ENCODE measurements at regions not wholly inside any gene's neighbourhood (a gene's known extent, or its start where the extent isn't known, plus 50 kb on each side); places are given as distances from the start of the nearest gene placed in this dataset.
"Not testable (repeated sequence)": the region's sequence is repeated elsewhere in the genome, so short reads cannot be mapped to it uniquely, and the experiment has no call there.

- no peak for ATAC-seq
- TF ChIP-seq TOX (CRISPR knock-in tag; IDR thresholded peaks at IDR 0.05; ENCODE audit: borderline replicate concordance) (no peak), BACH2 (CRISPR knock-in tag; IDR thresholded peaks at IDR 0.05; ENCODE audit: borderline replicate concordance) (no peak), ZNF8 (CRISPR knock-in tag; IDR thresholded peaks at IDR 0.05) (no peak), PATZ1 (CRISPR knock-in tag; IDR thresholded peaks at IDR 0.05; ENCODE audit: borderline replicate concordance) (no peak), ZFP30 (CRISPR knock-in tag; IDR thresholded peaks at IDR 0.05) (no peak), OSR1 (CRISPR knock-in tag; IDR thresholded peaks at IDR 0.05) (no peak), GLIS3 (CRISPR knock-in tag; IDR thresholded peaks at IDR 0.05) (no peak), RARB (CRISPR knock-in tag; IDR thresholded peaks at IDR 0.05) (no peak), ZC3H10 (CRISPR knock-in tag; IDR thresholded peaks at IDR 0.05) (no peak), ZFP3 (CRISPR knock-in tag; IDR thresholded peaks at IDR 0.05) (no peak), PPARA (CRISPR knock-in tag; IDR thresholded peaks at IDR 0.05; ENCODE audit: borderline replicate concordance) (no peak), TCF4 (CRISPR knock-in tag; IDR thresholded peaks at IDR 0.05; ENCODE audit: borderline replicate concordance) (no peak), CSDC2 (CRISPR knock-in tag; IDR thresholded peaks at IDR 0.05) (no peak), CSRNP3 (CRISPR knock-in tag; IDR thresholded peaks at IDR 0.05) (no peak), POU6F1 (CRISPR knock-in tag; IDR thresholded peaks at IDR 0.05; ENCODE audit: borderline replicate concordance, low read depth) (no peak), ISL1 (CRISPR knock-in tag; IDR thresholded peaks at IDR 0.05) (no peak)
These were observed 168.7 kb downstream of the BTBD3 start for GRCh38 chr20:12086359-12086758.

- no peak for ATAC-seq
These were observed 173.2 kb downstream of the BTBD3 start for GRCh38 chr20:12090920-12091319.

GRCh38 chr20:12093057-12093796, 175.5 kb downstream of the BTBD3 start:
- no peak for ATAC-seq
- TF ChIP-seq ISL1 (CRISPR knock-in tag; IDR thresholded peaks at IDR 0.05) (no peak), POU6F1 (CRISPR knock-in tag; IDR thresholded peaks at IDR 0.05; ENCODE audit: borderline replicate concordance, low read depth) (no peak), CSRNP3 (CRISPR knock-in tag; IDR thresholded peaks at IDR 0.05) (no peak)

More at GRCh38 chr20:12090920-12091319, 173.2 kb downstream of the BTBD3 start:
- TF ChIP-seq PATZ1 (CRISPR knock-in tag; IDR thresholded peaks at IDR 0.05; ENCODE audit: borderline replicate concordance) (no peak), ZFP30 (CRISPR knock-in tag; IDR thresholded peaks at IDR 0.05) (no peak)

- ATAC-seq: not testable (repeated sequence)
These were observed 176.1 kb downstream of the BTBD3 start for GRCh38 chr20:12093797-12094190.
